ENCODE measurements at regions not wholly inside any gene's neighbourhood (a gene's known extent, or its start where the extent isn't known, plus 50 kb on each side); places are given as distances from the start of the nearest gene placed in this dataset.

DNA sequence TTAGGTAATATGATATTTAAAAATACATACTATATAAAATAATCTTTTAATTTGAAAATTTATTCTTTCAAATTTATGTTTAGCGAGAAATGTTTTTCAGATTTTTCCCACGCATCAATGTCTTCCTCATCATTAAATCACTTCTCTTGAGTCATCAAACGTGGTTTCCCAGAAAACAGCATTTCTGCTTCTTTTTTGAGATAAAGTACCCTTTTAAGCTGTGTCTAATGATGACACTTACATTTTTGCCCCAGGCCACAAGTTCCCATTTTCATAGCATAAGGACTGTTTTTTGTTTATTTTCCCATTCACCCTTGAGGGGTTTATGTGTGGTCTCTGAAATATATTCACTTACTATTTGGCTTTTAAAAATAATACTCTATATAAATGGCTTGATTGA lies 139.0 kb upstream of the HS3ST3A1 start:
- TF ChIP-seq, protein P1, sequence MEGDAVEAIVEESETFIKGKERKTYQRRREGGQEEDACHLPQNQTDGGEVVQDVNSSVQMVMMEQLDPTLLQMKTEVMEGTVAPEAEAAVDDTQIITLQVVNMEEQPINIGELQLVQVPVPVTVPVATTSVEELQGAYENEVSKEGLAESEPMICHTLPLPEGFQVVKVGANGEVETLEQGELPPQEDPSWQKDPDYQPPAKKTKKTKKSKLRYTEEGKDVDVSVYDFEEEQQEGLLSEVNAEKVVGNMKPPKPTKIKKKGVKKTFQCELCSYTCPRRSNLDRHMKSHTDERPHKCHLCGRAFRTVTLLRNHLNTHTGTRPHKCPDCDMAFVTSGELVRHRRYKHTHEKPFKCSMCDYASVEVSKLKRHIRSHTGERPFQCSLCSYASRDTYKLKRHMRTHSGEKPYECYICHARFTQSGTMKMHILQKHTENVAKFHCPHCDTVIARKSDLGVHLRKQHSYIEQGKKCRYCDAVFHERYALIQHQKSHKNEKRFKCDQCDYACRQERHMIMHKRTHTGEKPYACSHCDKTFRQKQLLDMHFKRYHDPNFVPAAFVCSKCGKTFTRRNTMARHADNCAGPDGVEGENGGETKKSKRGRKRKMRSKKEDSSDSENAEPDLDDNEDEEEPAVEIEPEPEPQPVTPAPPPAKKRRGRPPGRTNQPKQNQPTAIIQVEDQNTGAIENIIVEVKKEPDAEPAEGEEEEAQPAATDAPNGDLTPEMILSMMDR (IDR thresholded peaks at IDR 0.05; ENCODE audit: insufficient read depth, low read depth, low read length) = no peak
- no peak for TF ChIP-seq EZH2 (IDR thresholded peaks at IDR 0.05; ENCODE audit: insufficient read depth, low read length)
